ENCODE measurements at regions not wholly inside any gene's neighbourhood (a gene's known extent, or its start where the extent isn't known, plus 50 kb on each side); places are given as distances from the start of the nearest gene placed in this dataset.

DNA sequence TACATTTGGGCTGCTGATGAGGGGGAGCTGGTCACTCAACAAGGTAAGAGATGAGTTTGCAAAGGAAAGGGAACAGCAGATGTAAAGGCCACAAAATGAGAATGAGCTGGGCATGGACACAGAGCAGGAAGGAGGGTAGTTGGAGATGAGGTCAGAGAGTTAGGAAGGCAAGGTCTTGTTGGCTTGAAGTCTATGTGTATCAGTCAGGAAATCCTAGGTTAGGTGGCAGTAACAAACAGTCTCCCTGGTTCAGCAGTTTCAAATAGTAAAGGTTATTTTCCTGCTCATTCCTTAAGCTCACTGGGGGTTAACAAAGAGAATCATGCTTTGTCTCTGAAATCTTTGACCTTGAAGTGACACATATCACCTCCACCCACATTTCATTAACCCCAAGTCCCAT lies 58.3 kb upstream of the ARL4C start:
- TF ChIP-seq, protein P1, sequence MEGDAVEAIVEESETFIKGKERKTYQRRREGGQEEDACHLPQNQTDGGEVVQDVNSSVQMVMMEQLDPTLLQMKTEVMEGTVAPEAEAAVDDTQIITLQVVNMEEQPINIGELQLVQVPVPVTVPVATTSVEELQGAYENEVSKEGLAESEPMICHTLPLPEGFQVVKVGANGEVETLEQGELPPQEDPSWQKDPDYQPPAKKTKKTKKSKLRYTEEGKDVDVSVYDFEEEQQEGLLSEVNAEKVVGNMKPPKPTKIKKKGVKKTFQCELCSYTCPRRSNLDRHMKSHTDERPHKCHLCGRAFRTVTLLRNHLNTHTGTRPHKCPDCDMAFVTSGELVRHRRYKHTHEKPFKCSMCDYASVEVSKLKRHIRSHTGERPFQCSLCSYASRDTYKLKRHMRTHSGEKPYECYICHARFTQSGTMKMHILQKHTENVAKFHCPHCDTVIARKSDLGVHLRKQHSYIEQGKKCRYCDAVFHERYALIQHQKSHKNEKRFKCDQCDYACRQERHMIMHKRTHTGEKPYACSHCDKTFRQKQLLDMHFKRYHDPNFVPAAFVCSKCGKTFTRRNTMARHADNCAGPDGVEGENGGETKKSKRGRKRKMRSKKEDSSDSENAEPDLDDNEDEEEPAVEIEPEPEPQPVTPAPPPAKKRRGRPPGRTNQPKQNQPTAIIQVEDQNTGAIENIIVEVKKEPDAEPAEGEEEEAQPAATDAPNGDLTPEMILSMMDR (IDR thresholded peaks at IDR 0.05), result no peak
- no peak for TF ChIP-seq ZNF423 (CRISPR knock-in tag; IDR thresholded peaks at IDR 0.05)
- TF ChIP-seq, protein P2, sequence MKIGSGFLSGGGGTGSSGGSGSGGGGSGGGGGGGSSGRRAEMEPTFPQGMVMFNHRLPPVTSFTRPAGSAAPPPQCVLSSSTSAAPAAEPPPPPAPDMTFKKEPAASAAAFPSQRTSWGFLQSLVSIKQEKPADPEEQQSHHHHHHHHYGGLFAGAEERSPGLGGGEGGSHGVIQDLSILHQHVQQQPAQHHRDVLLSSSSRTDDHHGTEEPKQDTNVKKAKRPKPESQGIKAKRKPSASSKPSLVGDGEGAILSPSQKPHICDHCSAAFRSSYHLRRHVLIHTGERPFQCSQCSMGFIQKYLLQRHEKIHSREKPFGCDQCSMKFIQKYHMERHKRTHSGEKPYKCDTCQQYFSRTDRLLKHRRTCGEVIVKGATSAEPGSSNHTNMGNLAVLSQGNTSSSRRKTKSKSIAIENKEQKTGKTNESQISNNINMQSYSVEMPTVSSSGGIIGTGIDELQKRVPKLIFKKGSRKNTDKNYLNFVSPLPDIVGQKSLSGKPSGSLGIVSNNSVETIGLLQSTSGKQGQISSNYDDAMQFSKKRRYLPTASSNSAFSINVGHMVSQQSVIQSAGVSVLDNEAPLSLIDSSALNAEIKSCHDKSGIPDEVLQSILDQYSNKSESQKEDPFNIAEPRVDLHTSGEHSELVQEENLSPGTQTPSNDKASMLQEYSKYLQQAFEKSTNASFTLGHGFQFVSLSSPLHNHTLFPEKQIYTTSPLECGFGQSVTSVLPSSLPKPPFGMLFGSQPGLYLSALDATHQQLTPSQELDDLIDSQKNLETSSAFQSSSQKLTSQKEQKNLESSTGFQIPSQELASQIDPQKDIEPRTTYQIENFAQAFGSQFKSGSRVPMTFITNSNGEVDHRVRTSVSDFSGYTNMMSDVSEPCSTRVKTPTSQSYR (CRISPR knock-in tag; IDR thresholded peaks at IDR 0.05), result no peak

Measured in WTC11 (cell line).